SW480 (cell line): ENCODE measurements at regions not wholly inside any gene's neighbourhood (a gene's known extent, or its start where the extent isn't known, plus 50 kb on each side); places are given as distances from the start of the nearest gene placed in this dataset.

Experiments
- DNase-seq: peaks from one replicate; pipeline ENCODE4 v3.0.0-alpha.2; 2016; ENCODE audit warnings: low spot score

DNA sequence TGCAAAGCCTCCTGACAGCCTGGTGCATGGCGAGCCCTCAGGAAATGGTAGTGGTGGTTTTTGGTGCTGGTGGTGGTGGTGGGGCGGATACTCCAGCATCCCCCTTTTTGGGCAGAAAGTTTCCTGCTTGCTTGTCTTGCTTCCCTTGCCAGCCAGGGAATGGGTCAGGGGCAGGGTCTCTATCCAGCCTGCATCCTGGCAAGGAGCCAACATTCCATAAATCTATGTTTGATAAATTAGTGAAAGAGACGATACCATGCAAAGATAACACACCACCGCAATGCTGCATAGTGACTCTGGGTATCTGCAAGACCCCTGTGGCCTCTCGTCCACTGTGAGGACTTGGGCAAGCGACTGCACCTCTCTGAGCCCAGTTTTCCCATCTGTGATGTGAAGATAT, 246.2 kb downstream of the LRFN2 start:
- no peak for DNase-seq

GRCh38 chr6:40340196-40340595, 247.0 kb downstream of the LRFN2 start:
- DNase-seq = no peak

DNA sequence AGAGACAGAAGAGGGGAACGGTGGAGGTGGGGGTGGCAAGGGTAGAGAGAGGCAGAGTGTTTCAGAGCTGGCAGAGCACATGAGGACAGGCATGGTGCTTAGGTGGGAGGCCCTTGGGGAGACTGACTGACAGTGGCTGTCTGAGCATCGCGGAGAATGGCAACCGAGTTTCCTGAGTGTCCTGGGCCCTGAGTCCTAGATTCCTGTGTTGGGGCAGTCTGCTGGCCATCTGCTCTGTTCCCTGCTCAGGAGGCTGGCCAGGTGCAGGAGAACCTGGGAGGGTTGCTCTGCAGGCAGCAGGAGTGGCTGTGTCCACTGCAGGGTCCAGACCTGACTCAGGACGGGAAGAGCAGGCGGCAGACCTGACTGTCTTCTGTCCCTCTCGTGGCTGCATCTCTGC, 248.9 kb downstream of the LRFN2 start:
- no peak for DNase-seq

GRCh38 chr6:40336940-40337760, 250.0 kb downstream of the LRFN2 start:
- DNase-seq = no peak

GRCh38 chr6:40336296-40336695, 250.9 kb downstream of the LRFN2 start:
- DNase-seq = no peak

DNA sequence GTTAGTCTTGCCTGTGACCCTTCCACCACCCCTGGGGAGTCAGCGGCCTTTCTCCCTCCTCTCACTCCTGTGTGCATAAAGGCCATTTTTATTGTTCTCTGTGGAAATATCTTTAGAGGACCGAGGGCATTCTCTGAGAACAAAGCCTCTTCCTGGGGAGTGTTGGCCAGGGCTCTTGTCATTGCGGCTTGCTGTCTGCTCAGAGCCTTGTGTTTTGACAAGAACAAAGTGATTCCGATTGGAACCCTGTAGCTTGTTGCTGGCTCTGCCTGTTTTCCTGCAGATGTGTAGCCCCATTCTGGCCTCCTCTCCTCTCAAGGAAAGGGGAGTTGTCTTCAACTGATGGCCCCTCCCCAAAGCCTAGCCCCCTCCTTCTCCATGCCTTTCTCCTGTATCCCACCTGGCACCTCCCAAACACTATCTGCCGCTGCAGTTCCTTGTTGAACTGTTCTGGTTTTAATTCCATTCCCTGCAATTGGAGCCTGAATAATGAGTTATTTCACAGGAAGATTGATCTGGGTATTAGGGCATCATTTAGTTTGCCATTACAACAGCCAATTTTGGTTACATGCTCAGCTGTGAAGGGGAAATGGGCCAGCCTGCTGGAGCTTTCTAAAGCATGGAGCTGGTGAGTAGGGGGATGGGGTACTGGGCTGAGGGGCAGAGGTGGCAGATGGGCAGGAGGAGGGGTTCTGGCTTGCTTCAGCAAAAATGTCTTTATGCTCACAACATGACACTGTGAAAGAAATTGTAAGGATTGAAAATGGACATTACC, 252.5 kb downstream of the LRFN2 start:
- DNase-seq = no peak

DNA sequence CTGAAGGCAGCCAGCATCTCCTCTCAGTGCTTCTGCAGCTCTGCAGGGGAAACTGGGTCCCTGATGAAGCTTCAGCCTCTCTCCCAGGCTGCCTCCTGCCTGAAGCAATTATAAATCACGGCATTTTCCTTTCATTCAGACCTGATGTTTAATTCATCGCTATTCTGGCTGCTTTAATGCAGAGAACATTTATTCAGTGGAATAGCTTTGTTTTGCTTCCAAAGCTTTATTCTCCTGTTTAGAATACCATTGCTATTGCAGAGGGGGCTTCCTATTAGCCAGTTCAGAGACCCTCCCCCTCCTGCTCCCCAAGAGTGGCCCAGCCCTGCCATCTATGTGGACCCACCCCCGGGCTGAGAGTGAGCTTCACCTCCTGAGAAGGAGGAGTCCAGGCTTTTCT, 255.6 kb downstream of the LRFN2 start:
- DNase-seq = no peak

- no peak for DNase-seq
These were observed 256.9 kb downstream of the LRFN2 start for GRCh38 chr6:40330301-40330721.

GRCh38 chr6:40328986-40329545, 258.1 kb downstream of the LRFN2 start:
- no peak for DNase-seq

DNA sequence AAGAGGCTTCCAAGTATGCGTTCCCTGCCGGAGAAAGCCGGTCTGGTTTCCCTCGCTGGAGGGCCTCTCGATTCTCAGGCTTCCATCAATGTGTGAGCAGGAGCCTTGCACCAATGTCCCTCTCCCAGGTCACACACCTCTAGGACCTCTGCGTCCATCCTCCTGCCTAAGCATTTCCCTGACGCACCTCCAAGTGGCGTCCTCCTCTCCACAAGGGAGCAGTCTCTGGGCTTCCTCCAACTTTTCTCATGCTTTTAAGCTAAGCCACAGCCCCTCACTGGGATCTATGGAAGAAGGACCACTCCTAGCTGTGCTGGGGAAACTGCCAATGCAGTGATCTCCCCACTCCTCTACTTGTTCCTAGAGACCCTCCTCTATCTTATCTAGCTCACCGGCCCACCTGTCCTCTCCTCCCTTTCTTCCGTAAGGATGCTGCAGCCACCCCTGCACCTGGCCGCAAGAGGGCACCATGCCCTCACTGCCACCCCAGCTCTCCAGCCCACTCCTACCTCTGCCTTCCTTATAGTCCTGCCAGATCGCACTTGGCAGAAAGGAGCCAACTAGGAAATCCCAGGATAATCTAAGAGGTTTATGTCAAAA, 258.7 kb downstream of the LRFN2 start:
- peak; percentile 38 for DNase-seq

DNA sequence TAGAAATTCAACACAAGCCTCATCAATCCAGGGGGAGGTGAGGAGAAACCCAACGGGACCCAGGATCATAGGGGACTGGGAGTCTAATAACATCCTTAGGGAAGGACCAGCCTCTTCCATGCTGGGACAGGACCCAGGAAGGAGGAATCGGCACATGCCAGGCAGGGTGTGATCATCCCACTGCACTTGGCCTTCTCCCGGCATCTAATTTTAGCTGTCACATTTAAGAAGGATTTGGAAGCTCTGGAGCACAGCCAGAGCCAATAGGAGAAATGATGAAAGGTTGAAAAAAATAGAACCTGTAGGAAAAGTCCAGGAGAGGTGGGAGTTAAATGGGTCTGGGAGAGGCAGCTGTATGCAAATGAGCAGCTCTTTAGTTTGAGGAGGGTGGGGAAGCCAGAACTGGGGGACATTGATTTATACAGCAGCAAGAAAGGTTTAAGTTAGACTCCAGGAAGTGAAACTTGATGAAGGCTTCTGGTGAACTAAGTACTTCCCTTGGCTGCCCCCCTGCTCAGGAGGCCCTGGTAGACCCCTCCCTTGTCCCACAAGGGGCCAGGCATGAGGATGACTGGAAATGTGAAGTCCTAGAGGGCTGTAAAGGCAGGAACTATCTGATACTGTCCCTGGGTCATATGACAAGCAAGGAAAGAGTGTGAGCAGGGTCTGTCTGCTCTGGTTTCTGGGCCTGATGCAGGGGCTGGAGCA, 260.3 kb downstream of the LRFN2 start:
- DNase-seq = no peak

GRCh38 chr6:40325791-40326190, 261.4 kb downstream of the LRFN2 start:
- DNase-seq = no peak

- DNase-seq = no peak
These were observed 262.1 kb downstream of the LRFN2 start for GRCh38 chr6:40325041-40325440.

DNA sequence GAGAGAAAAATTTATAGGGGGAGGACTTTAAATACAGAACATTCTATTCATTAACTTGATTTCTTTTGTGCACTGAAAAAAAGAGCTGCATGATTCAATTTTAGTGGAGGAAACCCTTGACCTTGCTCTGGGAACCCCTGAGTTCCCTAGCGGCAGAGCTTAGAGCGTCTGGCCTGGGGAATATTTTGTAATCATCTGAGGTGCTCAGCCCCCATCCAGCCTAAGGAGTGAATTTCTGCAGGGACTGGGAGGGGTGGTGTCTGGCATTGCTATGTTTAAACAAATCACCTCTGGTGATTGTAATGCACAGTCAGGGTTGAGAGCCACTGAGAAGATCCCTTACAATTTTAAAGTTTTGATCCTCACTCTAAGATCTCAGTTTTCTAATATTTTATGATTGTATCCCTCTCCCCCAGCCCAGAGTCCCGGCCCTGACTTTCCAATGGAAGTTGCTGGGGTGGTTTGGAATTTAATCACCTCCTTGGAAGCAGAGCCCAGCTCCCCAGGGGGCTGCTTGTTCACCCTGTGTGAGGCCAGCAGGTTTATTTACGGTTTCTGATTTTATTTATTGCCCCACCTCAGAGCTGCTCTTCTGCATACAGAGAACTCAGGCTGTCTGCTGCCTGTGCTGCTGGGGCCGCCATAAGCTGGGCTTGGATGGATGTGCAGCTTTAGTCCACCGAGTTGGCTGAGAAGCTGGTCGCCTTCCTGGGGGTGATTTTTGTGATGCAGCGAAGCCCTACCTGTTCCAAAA, 263.1 kb downstream of the LRFN2 start:
- no peak for DNase-seq

DNA sequence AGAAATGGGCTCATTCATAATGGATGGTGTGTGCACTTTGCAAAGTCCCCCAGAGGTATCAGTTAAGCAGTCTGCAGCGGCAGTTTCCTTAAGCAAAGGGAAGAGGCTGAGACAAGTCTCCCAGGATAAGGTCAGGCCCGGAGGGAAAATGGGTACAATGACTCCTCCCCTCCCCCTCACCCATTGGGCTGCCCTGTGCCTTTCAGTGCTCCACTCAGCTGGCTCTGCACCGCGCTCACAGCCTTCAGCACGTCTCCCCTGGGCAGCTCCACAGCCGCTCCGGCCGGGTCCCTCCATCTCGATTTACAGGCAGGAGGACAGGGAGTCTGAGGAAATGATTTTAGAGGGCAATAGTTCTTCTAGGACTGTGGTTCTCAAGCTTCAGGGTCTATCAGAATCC, 264.8 kb downstream of the LRFN2 start:
- DNase-seq = no peak

GRCh38 chr6:40321616-40322015, 265.5 kb downstream of the LRFN2 start:
- no peak for DNase-seq

GRCh38 chr6:40320947-40321346, 266.2 kb downstream of the LRFN2 start:
- no peak for DNase-seq

DNA sequence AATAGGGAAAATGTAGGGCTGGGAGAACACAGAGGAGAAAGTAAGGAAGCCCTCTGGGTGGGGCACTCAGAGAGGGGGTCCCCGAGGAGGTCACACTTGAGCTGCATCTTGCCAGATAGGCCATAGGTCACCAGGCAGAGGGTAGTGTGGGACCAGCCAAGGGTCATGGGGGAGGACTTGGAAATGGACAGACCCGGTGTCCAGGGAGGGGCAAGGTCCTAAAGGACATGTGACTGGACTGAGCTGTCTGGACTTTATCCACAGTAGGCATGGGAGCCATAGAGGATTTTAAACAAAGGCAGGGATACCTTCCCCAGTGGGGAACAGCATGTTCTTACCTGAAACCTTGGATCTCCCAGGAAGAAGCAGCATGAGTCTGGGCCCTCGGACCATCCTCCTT, 266.7 kb downstream of the LRFN2 start:
- no peak for DNase-seq

GRCh38 chr6:40319124-40319523, 268.0 kb downstream of the LRFN2 start:
- DNase-seq = no peak

DNA sequence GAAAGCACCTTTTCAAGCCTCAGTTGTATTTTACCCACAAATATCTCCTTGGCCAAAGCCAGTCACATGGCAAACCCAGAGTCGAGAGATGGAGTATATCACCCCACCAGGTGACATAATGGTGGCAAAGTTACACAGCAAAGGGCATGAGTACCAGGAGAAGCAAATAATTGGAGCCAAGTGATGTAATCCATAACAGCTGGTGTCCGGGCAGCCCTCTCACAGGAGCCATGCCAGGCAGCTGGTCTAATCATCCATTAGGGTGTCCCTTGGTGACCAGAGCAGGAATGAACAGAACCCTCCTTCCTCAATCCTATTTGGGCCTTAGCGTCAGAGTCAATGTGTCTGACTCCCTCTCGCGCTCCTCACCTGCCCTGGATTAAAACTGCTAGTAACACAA, 272.1 kb downstream of the LRFN2 start:
- no peak for DNase-seq

- DNase-seq = no peak
These were observed 273.6 kb downstream of the LRFN2 start for GRCh38 chr6:40313582-40313981.
